ENCODE measurements at regions not wholly inside any gene's neighbourhood (a gene's known extent, or its start where the extent isn't known, plus 50 kb on each side); places are given as distances from the start of the nearest gene placed in this dataset.
A peak's percentile ranks its signal among the peaks of the same experiment; 100 is the strongest.
"Not testable (repeated sequence)": the region's sequence is repeated elsewhere in the genome, so short reads cannot be mapped to it uniquely, and the experiment has no call there.

DNA sequence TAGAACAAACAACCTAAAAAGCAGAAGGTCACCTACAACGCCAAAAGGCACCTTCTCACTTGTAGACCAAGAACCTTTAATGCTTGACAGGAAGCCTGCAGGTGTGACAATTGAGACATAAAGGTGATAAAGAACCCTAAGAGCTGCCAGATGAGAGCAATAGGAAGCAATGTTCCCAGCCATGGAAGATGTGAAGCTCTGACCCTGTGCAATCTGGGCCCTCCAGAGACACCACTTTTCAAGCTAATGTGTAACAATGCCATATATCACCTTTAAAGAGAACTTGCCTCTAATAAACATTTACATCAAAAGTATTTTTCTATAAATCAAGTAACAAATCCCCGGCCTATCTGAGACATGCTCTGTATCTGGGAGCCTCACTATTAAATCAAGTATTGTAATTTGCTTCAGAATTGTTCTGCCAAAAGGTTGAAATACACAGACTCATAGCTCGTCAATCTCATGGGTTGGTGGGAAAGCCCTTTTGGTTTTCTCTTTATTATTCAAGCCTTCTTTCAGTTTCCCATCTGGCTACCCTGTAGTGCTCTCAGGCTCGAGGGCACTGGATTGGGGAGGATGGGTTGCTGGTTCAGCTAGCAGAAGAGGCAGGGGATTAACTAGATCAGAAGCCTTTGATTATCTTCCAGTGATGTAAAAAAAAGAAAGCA is 368.9 kb downstream of the BUD13 start:
- no peak for DNase-seq

DNA sequence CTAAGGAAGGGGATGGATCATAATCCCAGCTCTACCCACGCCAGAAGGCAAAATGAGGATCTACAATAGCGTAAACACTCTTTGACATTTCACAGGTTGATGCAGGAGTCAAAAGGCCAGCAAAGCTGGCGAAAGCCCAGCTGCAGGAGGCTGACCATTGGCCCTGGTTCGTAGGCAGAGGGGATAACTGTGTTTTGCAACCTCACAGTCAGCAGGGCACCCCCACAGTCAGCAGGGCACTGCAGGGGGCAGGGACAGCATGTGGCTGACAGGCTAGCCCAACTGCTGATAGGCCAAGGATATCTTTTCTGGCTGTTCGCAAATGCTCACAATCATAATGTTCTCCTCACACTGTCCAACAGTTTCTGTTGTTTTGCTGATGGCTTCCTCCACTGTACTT is 372.7 kb downstream of the BUD13 start:
- DNase-seq = no peak

DNA sequence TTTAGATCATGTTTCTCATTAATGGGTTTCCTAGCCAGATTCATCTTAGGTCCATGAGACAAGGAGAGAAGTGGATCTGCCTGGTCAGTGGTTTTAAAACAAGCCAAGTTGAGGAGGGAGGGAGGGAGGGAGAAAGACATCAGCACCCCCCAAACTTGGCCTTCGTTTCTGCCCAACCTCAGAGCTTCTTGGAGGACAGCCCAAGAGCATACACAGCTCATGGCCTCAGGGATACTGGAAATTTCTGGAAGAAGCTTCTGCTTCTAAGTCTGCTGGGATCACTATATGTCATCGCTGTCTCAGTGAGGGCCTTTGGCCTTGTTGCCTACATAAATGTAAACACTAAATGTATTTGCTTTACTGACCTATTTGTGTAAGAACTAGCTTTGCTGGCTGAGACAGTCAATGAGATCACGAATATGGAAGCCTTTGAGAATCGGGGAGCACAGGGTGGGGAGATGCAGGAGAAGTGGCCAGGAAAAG is 375.1 kb downstream of the BUD13 start:
- DNase-seq = no peak

DNA sequence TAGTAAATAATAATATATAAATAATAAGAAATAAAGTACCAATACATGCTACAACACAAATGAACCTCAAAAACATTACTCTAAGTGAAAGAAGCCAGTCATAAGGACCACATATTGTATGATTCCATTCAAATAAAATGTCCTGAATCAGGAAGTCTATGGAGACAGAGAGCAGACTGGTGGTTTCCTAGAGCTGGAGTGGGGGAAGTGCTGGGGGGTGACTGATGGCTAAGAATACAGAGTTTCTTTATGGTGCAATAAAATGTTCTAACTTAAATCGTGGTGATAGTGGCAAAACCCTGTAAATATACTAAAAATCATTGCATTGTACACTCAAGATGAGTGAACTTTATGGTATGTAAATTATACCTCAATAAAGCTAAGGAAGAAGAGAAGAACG is 376.5 kb downstream of the BUD13 start:
- DNase-seq = no peak

DNA sequence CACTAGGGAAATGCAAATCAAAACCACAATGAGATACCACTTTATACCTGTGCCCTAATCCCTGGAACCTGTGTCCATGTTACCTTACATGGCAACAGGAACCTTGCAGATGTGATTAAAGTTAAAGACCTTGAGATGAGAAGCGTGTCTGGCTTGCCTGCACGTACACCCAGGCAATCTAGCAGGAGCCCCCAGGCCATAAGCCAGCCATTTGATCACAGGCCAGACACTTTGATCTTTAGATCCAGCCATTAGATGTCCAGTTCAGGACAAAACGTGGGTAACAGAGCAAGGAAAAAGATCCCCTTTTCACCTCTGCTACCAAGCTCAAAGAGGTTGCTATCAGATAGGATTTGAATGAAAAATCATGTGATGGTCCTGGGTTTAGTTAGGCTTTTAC is 378.8 kb downstream of the BUD13 start:
- no peak for DNase-seq

DNA sequence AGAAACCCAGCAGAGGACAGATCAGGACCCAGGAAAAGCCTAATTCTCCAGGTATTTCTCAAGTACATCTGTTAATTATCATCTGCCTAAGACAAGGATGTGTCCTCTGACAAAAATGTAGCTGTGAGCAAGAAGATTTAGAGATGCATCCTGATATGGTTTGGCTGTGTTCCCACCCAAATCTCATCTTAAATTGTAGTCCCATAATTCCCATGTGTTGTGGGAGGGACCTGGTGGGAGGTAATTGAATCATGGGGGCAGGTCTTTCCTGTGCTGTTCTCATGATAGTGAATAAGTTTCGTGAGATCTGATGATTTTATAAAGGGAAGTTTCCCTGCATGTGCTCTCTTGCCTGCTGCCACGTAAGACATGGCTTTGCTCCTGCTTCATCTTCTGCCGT is 381.8 kb downstream of the BUD13 start:
- DNase-seq = no peak

DNA sequence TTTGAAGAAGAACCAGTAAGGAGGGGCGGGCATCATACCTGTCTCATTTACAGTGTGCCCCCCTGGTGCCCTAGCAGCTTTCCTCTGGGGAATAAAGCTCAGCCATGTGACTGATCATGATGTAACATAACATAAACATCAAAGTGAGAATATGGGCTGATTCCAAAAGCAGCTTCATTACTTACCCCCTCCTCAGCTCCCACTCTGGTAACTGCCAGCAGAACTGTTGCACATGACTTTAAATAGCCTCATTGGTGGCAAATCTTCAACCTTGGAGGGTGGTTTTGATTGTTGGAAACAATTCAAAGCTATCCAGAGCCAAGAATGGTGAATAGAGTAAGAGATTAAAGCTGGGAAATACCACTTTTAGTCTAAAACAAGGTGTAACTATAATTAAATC is 384.6 kb downstream of the BUD13 start:
- DNase-seq = no peak

DNA sequence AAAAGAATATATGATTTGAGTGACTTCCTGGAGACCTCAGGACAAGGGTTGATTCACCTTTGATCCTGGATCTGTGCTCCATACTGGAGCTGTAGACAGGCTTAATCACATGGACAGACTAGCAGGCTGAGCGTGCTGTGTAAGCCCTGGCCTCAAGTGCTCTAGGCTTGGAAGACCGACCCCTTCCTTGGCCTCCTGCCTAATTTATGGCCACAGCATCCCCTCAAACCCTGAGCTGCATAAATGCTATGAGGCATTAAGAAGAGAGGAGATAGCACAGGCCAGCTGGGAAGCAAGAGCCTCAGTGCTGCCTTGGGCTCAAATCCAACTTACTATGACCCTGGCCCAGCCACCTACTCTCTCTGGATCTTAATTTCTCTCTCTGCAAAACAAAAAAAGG is 385.1 kb downstream of the BUD13 start:
- no peak for DNase-seq

DNA sequence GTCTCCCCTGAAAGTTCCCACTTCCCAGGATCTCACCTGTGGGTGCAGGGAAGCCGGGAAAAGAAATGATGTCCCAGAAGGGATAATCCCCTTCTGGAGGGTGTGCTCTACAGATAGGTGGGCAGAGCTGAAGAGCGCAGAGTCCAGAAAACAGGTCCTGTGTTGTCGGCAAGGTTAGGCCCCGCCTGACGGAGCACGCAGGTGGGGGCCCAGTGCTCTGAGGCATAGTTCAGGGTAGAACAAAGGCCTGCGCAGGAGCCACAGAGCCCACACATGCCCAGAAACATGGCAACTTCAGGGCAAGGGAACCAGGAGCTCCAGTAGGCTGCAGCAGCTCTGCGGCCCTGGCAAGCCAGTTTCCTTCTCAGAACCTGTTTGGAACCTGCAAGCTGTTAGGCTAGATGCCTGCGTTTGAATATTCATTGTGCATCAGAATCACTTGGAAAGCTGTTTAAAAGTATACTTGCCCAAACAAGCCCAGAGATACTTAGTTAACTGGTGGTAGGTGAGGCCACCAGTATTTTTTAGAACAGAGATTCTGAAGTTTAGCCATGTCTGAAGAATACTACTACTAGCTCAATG is 386.6 kb downstream of the BUD13 start:
- no peak for DNase-seq

DNA sequence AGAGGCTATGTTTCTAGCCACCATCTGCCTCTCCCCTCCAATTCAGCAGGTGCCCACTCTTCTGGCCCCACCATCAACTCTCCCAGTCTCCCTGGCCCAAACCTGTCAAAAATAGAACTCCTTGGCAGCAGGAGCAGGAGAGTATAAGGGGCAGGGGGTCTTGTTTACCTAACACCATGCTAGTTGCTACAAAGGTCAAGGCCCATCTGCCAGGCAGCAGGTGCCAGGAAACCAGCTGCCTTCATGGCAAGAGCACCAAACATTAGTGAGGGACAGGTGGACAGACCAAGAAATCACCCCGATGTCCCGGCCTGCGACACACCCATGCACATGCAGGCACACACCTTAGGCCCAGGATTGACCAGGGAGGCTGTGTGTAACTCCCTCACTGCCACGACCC is 387.9 kb downstream of the BUD13 start:
- no peak for DNase-seq

DNA sequence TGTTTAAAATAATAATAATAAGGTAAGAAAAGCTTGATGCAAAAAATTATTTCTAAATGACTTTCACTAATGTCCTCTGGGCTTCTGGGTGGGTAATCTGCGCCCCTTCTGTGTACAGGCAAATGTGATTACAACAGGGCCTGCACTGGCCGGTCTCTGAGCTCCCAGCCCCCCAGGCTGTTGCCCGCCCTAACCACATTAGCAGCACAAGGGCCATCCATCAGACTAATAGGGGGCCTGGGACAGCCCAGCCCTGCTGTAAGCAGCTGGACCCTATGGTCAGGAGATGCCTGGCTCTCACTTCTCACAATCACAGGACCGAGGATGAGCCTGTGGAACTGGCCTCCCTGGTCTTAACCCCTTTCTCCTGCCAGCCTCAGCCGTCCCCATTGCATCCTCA is 388.4 kb downstream of the BUD13 start:
- no peak for DNase-seq

DNA sequence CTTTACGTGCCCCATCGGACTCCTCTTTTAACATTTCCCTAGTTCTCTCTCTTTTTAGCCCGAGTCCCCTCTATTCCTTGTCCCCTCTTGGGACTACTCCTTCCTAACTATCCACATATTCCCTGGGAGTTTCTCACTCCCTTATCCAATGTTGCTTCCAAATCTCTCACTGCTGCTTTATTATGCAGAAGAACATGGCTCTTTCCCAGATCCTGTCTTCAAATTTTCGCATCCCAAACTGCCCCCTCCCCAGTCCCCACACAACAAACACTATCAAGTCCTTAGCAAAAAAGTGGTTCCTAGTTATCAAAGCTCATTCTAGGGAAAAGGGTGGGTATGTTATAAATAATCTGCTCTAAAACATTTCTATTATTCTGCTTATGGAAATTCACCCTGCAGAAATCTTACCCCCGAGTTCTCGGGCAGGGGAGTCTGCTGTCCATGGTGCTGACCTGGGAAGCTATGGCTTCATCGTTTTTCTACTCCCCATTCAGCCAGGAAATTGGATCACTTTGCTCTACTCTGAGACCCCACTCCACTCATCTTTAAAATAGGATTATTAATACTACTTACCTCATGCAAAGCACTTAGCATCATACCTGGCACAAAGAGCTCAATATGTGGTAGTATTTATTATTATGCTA is 393.5 kb downstream of the BUD13 start:
- DNase-seq = peak; percentile 7

DNA sequence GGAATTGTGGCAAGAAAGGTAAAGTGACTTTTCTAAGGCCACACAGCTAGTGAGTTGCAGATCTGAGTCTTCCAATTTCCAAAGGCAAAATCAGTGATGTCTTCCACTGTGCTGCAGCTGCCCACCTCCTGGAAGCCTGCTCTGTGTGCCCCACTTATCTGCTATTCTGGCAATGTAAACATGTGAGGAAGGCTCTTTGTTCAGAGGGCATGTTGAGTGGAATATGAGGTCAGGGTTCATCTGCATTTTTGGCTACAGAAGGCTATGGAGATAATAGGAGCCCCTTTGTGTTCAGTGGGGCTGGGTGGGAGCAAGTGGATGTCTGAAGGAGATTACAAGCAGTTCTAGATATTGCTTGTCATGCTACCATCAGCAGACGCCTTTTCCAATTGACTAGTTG is 396.2 kb downstream of the BUD13 start:
- DNase-seq = no peak

DNA sequence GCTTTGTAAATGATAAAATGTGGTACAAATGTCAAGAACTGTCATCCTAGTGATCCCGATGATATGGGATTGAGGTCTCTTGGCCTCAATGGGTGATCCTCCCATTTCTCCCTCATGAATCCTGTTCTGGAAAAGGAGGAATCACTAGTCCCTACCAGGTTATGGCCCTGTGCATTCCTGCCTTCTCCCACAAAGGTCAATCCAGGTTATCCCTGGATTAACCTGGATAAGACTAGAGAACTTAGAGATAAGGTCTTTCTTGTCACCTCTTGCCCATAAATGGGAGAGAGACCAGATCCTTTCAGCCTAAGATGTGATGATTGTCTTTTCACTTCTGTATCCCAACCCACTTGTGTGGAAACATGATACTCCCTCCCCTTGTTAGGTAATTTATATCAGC is 396.7 kb downstream of the BUD13 start:
- DNase-seq = no peak

DNA sequence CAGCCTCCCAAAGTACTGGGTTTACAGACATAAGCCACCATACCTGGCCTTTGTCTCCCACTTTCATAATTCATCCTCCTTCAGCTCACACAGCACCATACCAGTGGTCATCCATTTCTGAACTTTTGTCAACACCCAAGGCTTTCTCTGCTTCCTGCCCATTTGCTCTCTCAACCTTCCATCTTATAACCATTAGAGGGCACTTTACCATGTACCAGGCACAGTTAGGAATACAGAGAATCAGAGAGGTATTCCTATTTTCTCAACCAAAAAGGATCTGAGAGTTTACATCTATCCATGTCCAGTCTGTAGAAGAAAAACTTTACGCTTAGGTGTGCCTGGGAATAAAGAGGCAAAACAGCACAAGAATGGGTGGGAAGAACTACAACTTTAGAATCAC is 397.6 kb downstream of the BUD13 start:
- no peak for DNase-seq

DNA sequence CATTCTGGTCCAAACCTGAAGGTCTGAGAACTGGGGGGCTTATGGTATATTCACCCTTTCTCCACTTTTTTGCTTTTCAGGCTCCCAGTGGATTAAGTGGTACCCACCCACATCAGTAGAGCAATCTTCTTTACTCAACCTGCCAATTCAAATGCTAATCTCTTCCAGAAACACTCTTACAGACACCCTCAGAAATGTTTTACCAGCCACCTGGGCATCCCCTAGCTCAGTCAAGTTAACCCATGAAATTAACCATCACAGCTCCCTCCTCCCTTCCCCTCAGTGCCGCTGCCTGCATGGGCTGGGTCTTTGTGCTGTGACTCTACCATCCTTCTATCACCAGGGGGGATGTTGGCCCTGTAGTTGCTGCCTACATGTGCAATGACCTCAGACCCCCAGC is 398.7 kb downstream of the BUD13 start:
- DNase-seq = no peak

DNA sequence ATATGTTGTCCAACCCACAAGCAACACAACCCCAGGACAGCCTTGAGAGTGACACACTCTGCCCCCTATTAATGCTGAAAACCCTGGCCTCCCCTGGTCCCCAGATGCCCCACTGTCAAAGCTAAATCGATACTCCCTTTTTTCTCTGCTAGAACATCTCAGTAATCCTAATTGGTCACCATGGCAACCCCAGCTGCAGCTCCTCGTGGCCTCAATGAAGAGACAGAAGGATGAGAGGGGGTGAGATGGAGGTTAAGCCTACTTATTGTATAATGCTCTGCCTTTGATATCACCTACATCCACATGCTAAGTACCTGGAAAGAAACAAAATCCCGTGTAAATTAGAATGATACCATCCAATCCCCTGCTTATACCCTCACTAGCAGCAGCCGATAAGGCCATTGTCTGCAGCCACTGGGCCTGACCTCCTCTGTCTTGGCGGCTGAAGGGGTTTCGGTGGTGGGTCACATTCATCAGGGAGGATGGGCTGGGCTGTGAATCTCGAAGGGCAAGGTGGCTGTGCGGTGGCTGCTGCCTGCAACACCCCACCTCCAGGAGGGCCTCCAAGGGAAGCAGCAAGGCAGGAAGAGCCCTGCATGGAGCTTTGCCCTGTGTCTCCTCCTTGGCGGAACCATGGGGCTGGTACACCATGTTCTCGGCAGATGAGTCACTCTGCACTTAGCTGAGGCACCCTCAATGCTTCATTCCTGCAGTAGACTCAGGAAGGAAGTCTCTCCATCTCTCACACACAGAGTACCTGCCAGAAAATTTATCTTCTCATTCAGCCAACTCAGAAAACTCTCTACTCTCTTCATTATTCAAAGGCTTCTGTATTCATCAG is 399.5 kb downstream of the BUD13 start:
- DNase-seq = no peak

DNA sequence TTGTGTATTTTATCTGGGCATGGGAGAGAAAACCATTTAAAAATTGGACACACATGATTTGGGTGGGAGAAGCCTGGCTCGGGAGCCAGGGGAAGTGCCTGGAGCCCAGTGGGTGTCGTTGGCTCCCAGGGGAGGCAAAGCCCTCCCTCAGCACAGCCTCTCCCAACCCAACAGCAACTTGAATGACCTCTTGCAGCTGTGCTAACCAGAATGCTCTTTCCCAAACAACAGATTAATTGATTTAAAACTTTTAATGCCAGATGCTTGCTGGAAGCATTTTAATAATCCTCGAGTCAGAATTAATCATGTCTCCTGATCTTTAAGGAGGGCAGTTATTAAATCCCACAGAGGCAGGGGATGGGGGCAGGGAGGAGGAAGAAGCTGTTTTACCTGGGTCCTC is 401.6 kb downstream of the BUD13 start:
- no peak for DNase-seq

DNA sequence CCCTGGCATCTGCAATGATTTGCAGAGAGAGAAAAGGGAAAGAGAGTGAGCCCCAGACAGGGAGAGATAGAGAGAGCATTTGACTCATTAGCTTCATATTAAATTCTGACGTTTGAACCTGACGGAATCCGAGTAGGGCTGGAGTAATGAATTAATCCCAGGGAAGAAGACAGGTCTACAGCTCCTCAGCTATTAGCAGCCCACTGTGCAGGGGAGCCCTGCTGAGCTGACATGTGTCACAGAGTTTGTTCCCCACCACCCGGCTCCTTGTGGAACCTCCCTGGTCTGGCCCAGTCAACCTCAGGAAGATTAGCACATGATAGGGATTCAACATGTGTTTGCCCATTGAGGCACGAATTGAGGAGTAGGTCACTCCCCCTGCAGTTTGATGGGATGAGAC is 404.0 kb downstream of the BUD13 start:
- DNase-seq = no peak

DNA sequence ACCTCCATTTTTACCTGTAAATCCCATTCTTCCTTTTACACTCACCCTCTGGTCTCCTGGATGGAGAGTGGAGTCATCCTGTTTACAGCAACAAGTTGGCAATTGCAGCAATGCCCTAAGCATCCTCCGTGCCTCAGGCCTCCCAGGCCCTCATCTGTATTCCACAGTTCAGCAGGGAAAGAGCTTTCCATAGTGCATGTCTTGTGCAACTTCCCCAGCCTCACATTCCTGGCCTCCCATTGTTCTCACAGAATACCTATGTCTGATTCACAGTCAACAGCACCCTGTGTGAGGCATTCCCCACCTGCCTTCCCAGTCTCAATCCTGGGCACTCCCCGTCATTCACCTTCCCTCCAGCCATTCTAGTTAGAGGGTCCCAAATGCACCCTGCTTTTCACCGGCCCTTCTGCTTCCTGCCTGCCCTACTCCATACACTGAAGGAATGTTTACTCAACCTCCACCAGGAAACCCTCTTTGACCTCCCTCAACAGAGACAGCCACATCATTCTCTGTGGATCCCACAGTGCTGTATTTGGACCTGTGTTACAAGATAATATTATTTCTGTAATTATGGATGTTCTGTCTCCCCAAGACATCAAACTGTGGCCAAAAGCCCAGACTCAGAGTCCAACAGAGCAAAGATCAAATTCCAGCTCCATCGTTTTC is 405.7 kb downstream of the BUD13 start:
- DNase-seq = no peak

DNA sequence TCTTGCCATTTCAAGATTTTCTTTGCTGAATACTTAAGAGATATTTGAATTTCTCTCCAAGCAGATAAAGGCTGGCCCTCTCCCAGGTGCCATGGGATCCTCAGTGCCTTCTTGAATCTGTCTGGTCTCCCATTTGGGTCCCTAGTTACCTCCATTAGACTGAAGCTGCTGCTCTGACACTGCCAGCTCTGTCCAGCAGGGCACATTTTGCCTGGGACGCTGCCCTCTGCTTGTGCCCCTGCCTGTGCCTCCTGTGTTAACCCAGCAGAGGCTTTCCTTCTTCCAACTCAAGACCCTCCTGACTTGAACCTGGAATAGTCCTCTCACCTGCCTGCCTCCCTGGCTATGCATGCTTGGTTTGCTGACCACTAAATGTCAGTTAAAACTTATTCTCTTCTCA is 406.3 kb downstream of the BUD13 start:
- no peak for DNase-seq

DNA sequence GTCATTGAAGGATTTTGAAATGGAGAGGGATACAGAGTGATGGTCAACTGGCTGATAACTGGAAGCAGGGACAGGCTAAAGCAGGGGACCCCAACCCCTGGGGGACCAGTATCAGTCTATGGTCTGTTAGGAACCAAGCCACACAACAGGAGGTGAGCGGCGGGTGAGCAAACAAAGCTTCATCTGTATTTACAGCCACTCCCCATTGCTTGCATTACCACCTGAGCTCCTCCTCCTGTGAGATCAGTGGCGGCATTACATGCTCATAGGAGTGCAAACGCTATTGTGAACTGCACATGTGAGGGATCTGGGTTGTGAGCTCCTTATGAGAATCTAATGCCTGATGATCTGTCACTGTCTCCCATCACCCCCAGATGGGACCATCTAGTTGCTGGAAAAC is 407.9 kb downstream of the BUD13 start:
- not testable (repeated sequence) for DNase-seq

DNA sequence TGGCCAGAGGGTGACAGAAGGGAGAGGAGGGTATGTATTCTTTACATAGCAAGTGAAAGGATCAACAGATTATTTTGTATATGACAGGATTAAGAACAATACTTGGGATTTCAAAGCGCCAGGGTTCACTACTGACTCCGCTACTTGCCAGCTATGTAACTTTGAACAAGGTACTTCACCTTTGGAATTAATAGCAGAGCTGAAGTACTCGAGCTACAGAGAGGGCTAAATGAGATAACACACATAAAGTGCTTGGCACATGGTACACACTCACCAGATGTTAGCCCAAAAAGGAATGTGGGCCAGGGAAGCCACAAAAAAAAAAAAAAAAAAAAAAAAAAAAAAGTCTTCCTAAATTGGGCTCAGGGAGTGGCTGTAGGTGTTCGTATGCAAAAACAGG is 408.4 kb downstream of the BUD13 start:
- DNase-seq = no peak

All from stimulated activated CD4-positive, alpha-beta T cell treated with anti-CD3 and anti-CD28 coated beads, Interleukin-15, amount 100 ng/mL, for 24 hours (primary cell).